H1 (cell line): ENCODE measurements at regions not wholly inside any gene's neighbourhood (a gene's known extent, or its start where the extent isn't known, plus 50 kb on each side); places are given as distances from the start of the nearest gene placed in this dataset.
"Not testable (repeated sequence)": the region's sequence is repeated elsewhere in the genome, so short reads cannot be mapped to it uniquely, and the experiment has no call there.

Source experiments
- CTCF ChIA-PET: fragments of 300-600 bp; sonication (Branson Sonifier 250); formaldehyde crosslinking; loops from one replicate; lab custom pipeline; 2021; ENCODE audit not compliant: partially characterized antibody; lab: Charles Lee
- POLR2A ChIA-PET: fragments of 300-600 bp; sonication (Branson Sonifier 250); formaldehyde crosslinking; loops from one replicate; lab custom pipeline; 2021; ENCODE audit warnings: inconsistent platforms; ENCODE audit not compliant: partially characterized antibody; lab: Charles Lee
- DNase-seq, 2 experiments: peaks; one replicate each; pipeline versions ENCODE4 v3.0.0 to v3.0.0-alpha.2; 2010 to 2022; ENCODE audit warnings: low spot score in 2 of 2, low read depth in 1 of 2, mixed read lengths in 1 of 2
- FAIRE-seq: peaks from 2 replicates; lab custom pipeline; 2011; peaks lifted over from hg19 to GRCh38; lab: Jason Lieb, UNC
- H2AFZ ChIP-seq: 2 replicates; pipeline ENCODE4 v1.8.1; 2012; ENCODE audit warnings: low read length, inconsistent platforms
- H2AK5ac ChIP-seq: 2 replicates; pipeline ENCODE4 v1.6.1; 2013; ENCODE audit warnings: low read depth, low read length
- H2BK120ac ChIP-seq: replicated peaks from 2 replicates; pipeline ENCODE3; 2013; ENCODE audit warnings: low read depth, low read length, inconsistent platforms
- H2BK12ac ChIP-seq: 2 replicates; pipeline ENCODE4 v1.6.1; 2013; ENCODE audit warnings: low read depth, low read length
- H2BK15ac ChIP-seq: 2 replicates; pipeline ENCODE4 v1.6.1; 2013; ENCODE audit warnings: low read length
- H2BK20ac ChIP-seq: 2 replicates; pipeline ENCODE4 v1.6.1; 2013; ENCODE audit warnings: low read length
- H2BK5ac ChIP-seq: 2 replicates; pipeline ENCODE4 v1.6.1; 2013; ENCODE audit warnings: low read depth, low read length
- H3K14ac ChIP-seq: 2 replicates; pipeline ENCODE4 v1.6.1; 2013; ENCODE audit warnings: inconsistent platforms; ENCODE audit not compliant: insufficient read length
- H3K18ac ChIP-seq: 2 replicates; pipeline ENCODE4 v1.6.1; 2013; ENCODE audit warnings: low read length; ENCODE audit errors: extremely low read depth
- H3K23ac ChIP-seq: 2 replicates; pipeline ENCODE4 v1.6.1; 2013; ENCODE audit warnings: inconsistent platforms; ENCODE audit not compliant: insufficient read length
- H3K23me2 ChIP-seq: 2 replicates; pipeline ENCODE4 v1.6.1; 2013; ENCODE audit warnings: low read depth, low read length
- H3K27ac ChIP-seq: 2 replicates; pipeline ENCODE4 v1.6.1; 2011; ENCODE audit warnings: low read depth, low read length, inconsistent platforms
- H3K27me3 ChIP-seq, 4 experiments: replicated peaks in 1 of 4; 1 replicate in 1 of 4; 2 replicates in 3 of 4; pipeline versions ENCODE4 v1.6.1 to v1.8.1; 2011 to 2013; ENCODE audit warnings: low read length in 3 of 4, mild to moderate bottlenecking in 3 of 4, inconsistent platforms in 2 of 4, mixed read lengths in 2 of 4, moderate library complexity in 1 of 4; ENCODE audit not compliant: control insufficient read depth in 3 of 4, insufficient read depth in 3 of 4; ENCODE audit errors: extremely low read depth in 1 of 4
- H3K36me3 ChIP-seq, 4 experiments: 2 replicates each; pipeline versions ENCODE4 v1.6.1 to v1.8.1; 2011 to 2013; ENCODE audit warnings: mild to moderate bottlenecking in 4 of 4, low read length in 3 of 4, moderate library complexity in 2 of 4, control low read depth in 1 of 4, inconsistent platforms in 1 of 4; ENCODE audit not compliant: insufficient read depth in 4 of 4, control insufficient read depth in 2 of 4
- H3K4ac ChIP-seq: replicated peaks from 2 replicates; pipeline ENCODE3; 2013; ENCODE audit warnings: low read length, low read depth, mixed read lengths, inconsistent platforms; ENCODE audit not compliant: insufficient read length
- H3K4me1 ChIP-seq, 4 experiments: replicated peaks in 1 of 4; 1 replicate in 1 of 4; 2 replicates in 3 of 4; pipeline versions ENCODE4 v1.6.1 to v1.8.1; 2011 to 2013; ENCODE audit warnings: low read length in 3 of 4, inconsistent platforms in 2 of 4, mixed read lengths in 1 of 4; ENCODE audit not compliant: insufficient read depth in 4 of 4, control insufficient read depth in 3 of 4
- H3K4me2 ChIP-seq, 2 experiments: 2 replicates each; pipeline versions ENCODE4 v1.6.1 to v1.8.1; 2011 to 2013; ENCODE audit warnings: low read depth in 2 of 2, low read length in 2 of 2, control low read depth in 1 of 2, inconsistent platforms in 1 of 2, mild to moderate bottlenecking in 1 of 2; ENCODE audit not compliant: insufficient read depth in 1 of 2
- H3K4me3 ChIP-seq, 4 experiments: fragments of 200-600, 300-600 bp in 1 of 4; sonication (generic), shearing (Covaris generic), sonication (Bioruptor Twin) in 1 of 4; 2 replicates each; pipeline versions ENCODE4 v1.5.1 to v1.8.1; 2011 to 2016; ENCODE audit warnings: low read length in 4 of 4, low read depth in 3 of 4, control low read depth in 2 of 4, inconsistent platforms in 2 of 4, mild to moderate bottlenecking in 2 of 4, mixed read lengths in 1 of 4, moderate library complexity in 1 of 4; ENCODE audit not compliant: insufficient read depth in 2 of 4; ENCODE audit errors: extremely low read depth in 1 of 4
- H3K56ac ChIP-seq: replicated peaks from 2 replicates; pipeline ENCODE3; 2013; ENCODE audit warnings: low read depth, mild to moderate bottlenecking, mixed read lengths, low read length, inconsistent platforms; ENCODE audit not compliant: insufficient read length
- H3K79me1 ChIP-seq: 2 replicates; pipeline ENCODE4 v1.6.1; 2013; ENCODE audit warnings: low read depth, low read length, control low read depth
- H3K79me2 ChIP-seq, 2 experiments: 2 replicates each; pipeline versions ENCODE4 v1.6.1 to v1.8.1; 2012 to 2013; ENCODE audit warnings: low read length in 2 of 2, mild to moderate bottlenecking in 2 of 2, inconsistent platforms in 1 of 2; ENCODE audit not compliant: insufficient read depth in 2 of 2, control insufficient read depth in 1 of 2
- H3K9ac ChIP-seq, 4 experiments: replicated peaks in 1 of 4; 1 replicate in 1 of 4; 2 replicates in 3 of 4; pipeline versions ENCODE4 v1.6.1 to v1.8.1; 2011 to 2013; ENCODE audit warnings: low read depth in 3 of 4, low read length in 3 of 4, control low read depth in 2 of 4, mild to moderate bottlenecking in 2 of 4, moderate library complexity in 2 of 4, inconsistent platforms in 1 of 4; ENCODE audit errors: extremely low read depth in 1 of 4
- H3K9me3 ChIP-seq, 2 experiments: 2 replicates each; pipeline versions ENCODE4 v1.6.1 to v1.8.1; 2012 to 2013; ENCODE audit warnings: mild to moderate bottlenecking in 2 of 2, moderate library complexity in 2 of 2, control low read depth in 1 of 2, inconsistent platforms in 1 of 2, low read depth in 1 of 2, low read length in 1 of 2, mixed read lengths in 1 of 2; ENCODE audit not compliant: insufficient read depth in 2 of 2
- H4K20me1 ChIP-seq, 2 experiments: replicated peaks in 1 of 2; 2 replicates each; pipeline versions ENCODE3 to v1.8.1; 2011 to 2013; ENCODE audit warnings: inconsistent platforms in 2 of 2, low read length in 2 of 2, mild to moderate bottlenecking in 1 of 2; ENCODE audit not compliant: insufficient read depth in 2 of 2, control insufficient read depth in 1 of 2
- H4K5ac ChIP-seq: 2 replicates; pipeline ENCODE4 v1.6.1; 2013; ENCODE audit warnings: low read length, low read depth, mixed read lengths, inconsistent platforms; ENCODE audit not compliant: insufficient read length
- H4K8ac ChIP-seq: 2 replicates; pipeline ENCODE4 v1.8.0; 2013; ENCODE audit warnings: mild to moderate bottlenecking, moderate library complexity, low read length, inconsistent platforms; ENCODE audit not compliant: insufficient read depth; ENCODE audit errors: extremely low read depth
- H4K91ac ChIP-seq: replicated peaks from 2 replicates; pipeline ENCODE3; 2013; ENCODE audit warnings: low read length, mixed read lengths, inconsistent platforms; ENCODE audit not compliant: insufficient read length
- WGBS, 2 experiments: shearing (Covaris generic) in 1 of 2; methylation state at CpG; one replicate each; pipeline versions ENCODE4 v1.1.6 to v1.1.7; 2013 to 2015; ENCODE audit warnings: low lambda C conversion rate in 2 of 2, mixed read lengths in 2 of 2, inconsistent platforms in 1 of 2, low coverage in 1 of 2, missing lambda C conversion rate in 1 of 2; ENCODE audit not compliant: insufficient replicate concordance in 2 of 2, insufficient coverage in 1 of 2, insufficient read length in 1 of 2; ENCODE audit errors: extremely low coverage in 1 of 2, missing lambda C conversion rate in 1 of 2; 5-methylcytosine and 5-hydroxymethylcytosine counted together

DNA sequence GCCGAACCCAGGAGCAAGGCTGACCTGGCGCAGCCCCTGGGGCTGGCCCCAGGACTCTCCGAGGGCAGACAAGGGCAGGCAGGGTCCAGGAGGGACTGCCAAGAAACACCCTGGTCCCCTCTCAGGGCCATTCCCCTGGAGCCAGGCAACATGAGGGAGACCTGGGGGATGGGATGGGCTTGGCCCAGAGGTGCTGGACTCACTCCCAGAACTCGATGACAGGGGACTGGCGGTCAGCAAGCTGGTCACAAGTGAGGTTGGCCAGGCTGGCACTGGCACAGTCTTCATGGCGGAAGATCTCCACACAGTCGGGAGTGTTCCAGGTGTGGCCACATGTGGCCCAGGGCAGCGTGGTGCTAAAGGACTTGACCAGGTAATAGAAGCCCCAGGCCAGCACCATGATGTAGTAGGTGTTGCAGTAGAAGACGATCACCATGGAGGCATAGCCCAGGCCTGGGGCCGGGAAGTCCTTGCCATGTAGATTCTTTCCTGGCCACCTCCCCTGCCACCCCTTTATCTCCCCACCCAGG, 206.4 kb upstream of the TP53TG3 start:
- H3K4me1 ChIP-seq, H2AFZ ChIP-seq, H2BK20ac ChIP-seq, H4K91ac ChIP-seq, H3K56ac ChIP-seq, H2BK15ac ChIP-seq, FAIRE-seq, H2BK5ac ChIP-seq, H3K14ac ChIP-seq, H3K79me2 ChIP-seq, H3K79me1 ChIP-seq, H3K4me2 ChIP-seq, CTCF ChIA-PET, H3K27me3 ChIP-seq, H2BK12ac ChIP-seq, H3K27ac ChIP-seq, H3K18ac ChIP-seq, H3K36me3 ChIP-seq, H3K4ac ChIP-seq, H4K8ac ChIP-seq, H3K4me3 ChIP-seq, POLR2A ChIA-PET, H3K23ac ChIP-seq, H3K23me2 ChIP-seq, H4K5ac ChIP-seq, H2BK120ac ChIP-seq, DNase-seq, H3K9ac ChIP-seq, H2AK5ac ChIP-seq, H4K20me1 ChIP-seq: not testable (repeated sequence)
- 77% methylated on average over 2 of the region's 10 CpGs; no CpG with 5 or more reads in 1 of the 2 experiments for WGBS, 2 experiments
- peaks cover 0 to 13% of the 10 kb centered on the region in 2 experiments; a peak in 1 of 4 replicates for H3K9me3 ChIP-seq

GRCh38 chr16:32881631-32882030, 205.7 kb upstream of the TP53TG3 start:
- H2BK120ac ChIP-seq, CTCF ChIA-PET, H3K9ac ChIP-seq, H2BK15ac ChIP-seq, H4K8ac ChIP-seq, H3K23me2 ChIP-seq, H3K4ac ChIP-seq, H4K91ac ChIP-seq, H3K27me3 ChIP-seq, H3K79me1 ChIP-seq, H3K36me3 ChIP-seq, DNase-seq, H2BK12ac ChIP-seq, H4K5ac ChIP-seq, H2BK20ac ChIP-seq, H3K4me3 ChIP-seq, H2AK5ac ChIP-seq, H2BK5ac ChIP-seq, H3K56ac ChIP-seq, H3K27ac ChIP-seq, H3K4me2 ChIP-seq, H4K20me1 ChIP-seq, H3K79me2 ChIP-seq, H3K23ac ChIP-seq, H3K14ac ChIP-seq, H3K4me1 ChIP-seq, H3K18ac ChIP-seq, H2AFZ ChIP-seq, POLR2A ChIA-PET, FAIRE-seq: not testable (repeated sequence)
- WGBS, 2 experiments, result 100% methylated on average over 2 of the region's 3 CpGs; no CpG with 5 or more reads in 1 of the 2 experiments
- H3K9me3 ChIP-seq, result peaks cover 0 to 13% of the 10 kb centered on the region in 2 experiments; a peak in 1 of 4 replicates
